ENCODE measurements at regions not wholly inside any gene's neighbourhood (a gene's known extent, or its start where the extent isn't known, plus 50 kb on each side); places are given as distances from the start of the nearest gene placed in this dataset.
"Not testable (repeated sequence)": the region's sequence is repeated elsewhere in the genome, so short reads cannot be mapped to it uniquely, and the experiment has no call there.

GRCh38 chr2:37760471-37760870 is 89.0 kb upstream of the CDC42EP3 start:
- no peak for TF ChIP-seq POU2F2 (IDR thresholded peaks at IDR 0.05; ENCODE audit: low read depth, low read length)
- TF ChIP-seq SPI1 (IDR thresholded peaks at IDR 0.05; ENCODE audit: low read depth, low read length) = no peak
- no peak for TF ChIP-seq TAF1 (IDR thresholded peaks at IDR 0.05; ENCODE audit: low read depth, low read length)
- DNase-seq (ENCODE audit: insufficient read length, low spot score) = no peak
- FAIRE-seq = no peak

GRCh38 chr2:37762281-37762680 is 90.8 kb upstream of the CDC42EP3 start:
- not testable (repeated sequence) for FAIRE-seq; DNase-seq (ENCODE audit: insufficient read length, low spot score)

- no peak for FAIRE-seq
- DNase-seq (ENCODE audit: insufficient read length, low spot score) = no peak
- TF ChIP-seq POLR2AphosphoS5 (IDR thresholded peaks at IDR 0.05; ENCODE audit: low read depth, low read length) (no peak), POLR2A (IDR thresholded peaks at IDR 0.05; ENCODE audit: low read depth, low read length) (no peak), POU2F2 (IDR thresholded peaks at IDR 0.05; ENCODE audit: low read depth, low read length) (no peak), TAF1 (IDR thresholded peaks at IDR 0.05; ENCODE audit: low read depth, low read length) (no peak), PAX5 (IDR thresholded peaks at IDR 0.05; ENCODE audit: insufficient read depth, low read length, severe bottlenecking) (no peak), SPI1 (IDR thresholded peaks at IDR 0.05; ENCODE audit: low read depth, low read length) (no peak)
Measured at GRCh38 chr2:37764739-37765138, 93.3 kb upstream of the CDC42EP3 start.

GRCh38 chr2:37766106-37766505 is 94.7 kb upstream of the CDC42EP3 start:
- TF ChIP-seq POU2F2 (IDR thresholded peaks at IDR 0.05; ENCODE audit: low read depth, low read length) (no peak), SPI1 (IDR thresholded peaks at IDR 0.05; ENCODE audit: low read depth, low read length) (no peak), PAX5 (IDR thresholded peaks at IDR 0.05; ENCODE audit: insufficient read depth, low read length, severe bottlenecking) (no peak), POLR2A (IDR thresholded peaks at IDR 0.05; ENCODE audit: low read depth, low read length) (no peak), POLR2AphosphoS5 (IDR thresholded peaks at IDR 0.05; ENCODE audit: low read depth, low read length) (no peak), TAF1 (IDR thresholded peaks at IDR 0.05; ENCODE audit: low read depth, low read length) (no peak)
- no peak for FAIRE-seq
- no peak for DNase-seq (ENCODE audit: insufficient read length, low spot score)

GRCh38 chr2:37767046-37767445 is 95.6 kb upstream of the CDC42EP3 start:
- no peak for FAIRE-seq
- TF ChIP-seq POLR2A (IDR thresholded peaks at IDR 0.05; ENCODE audit: low read depth, low read length) (no peak), POLR2AphosphoS5 (IDR thresholded peaks at IDR 0.05; ENCODE audit: low read depth, low read length) (no peak), POU2F2 (IDR thresholded peaks at IDR 0.05; ENCODE audit: low read depth, low read length) (no peak), SPI1 (IDR thresholded peaks at IDR 0.05; ENCODE audit: low read depth, low read length) (no peak), TAF1 (IDR thresholded peaks at IDR 0.05; ENCODE audit: low read depth, low read length) (no peak), PAX5 (IDR thresholded peaks at IDR 0.05; ENCODE audit: insufficient read depth, low read length, severe bottlenecking) (no peak)
- DNase-seq (ENCODE audit: insufficient read length, low spot score) = no peak

- no peak for TF ChIP-seq TAF1 (IDR thresholded peaks at IDR 0.05; ENCODE audit: low read depth, low read length)
- no peak for TF ChIP-seq POLR2A (IDR thresholded peaks at IDR 0.05; ENCODE audit: low read depth, low read length)
- TF ChIP-seq PAX5 (IDR thresholded peaks at IDR 0.05; ENCODE audit: insufficient read depth, low read length, severe bottlenecking) = no peak
- TF ChIP-seq POLR2AphosphoS5 (IDR thresholded peaks at IDR 0.05; ENCODE audit: low read depth, low read length) = no peak
- TF ChIP-seq POU2F2 (IDR thresholded peaks at IDR 0.05; ENCODE audit: low read depth, low read length) = no peak
- TF ChIP-seq SPI1 (IDR thresholded peaks at IDR 0.05; ENCODE audit: low read depth, low read length) = no peak
- no peak for DNase-seq (ENCODE audit: insufficient read length, low spot score)
- no peak for FAIRE-seq
Measured at GRCh38 chr2:37767959-37768925, 96.8 kb upstream of the CDC42EP3 start.

GRCh38 chr2:37769551-37769950 is 98.1 kb upstream of the CDC42EP3 start:
- no peak for FAIRE-seq
- no peak for DNase-seq (ENCODE audit: insufficient read length, low spot score)
- TF ChIP-seq PAX5 (IDR thresholded peaks at IDR 0.05; ENCODE audit: insufficient read depth, low read length, severe bottlenecking) = no peak
- no peak for TF ChIP-seq POU2F2 (IDR thresholded peaks at IDR 0.05; ENCODE audit: low read depth, low read length)
- no peak for TF ChIP-seq POLR2AphosphoS5 (IDR thresholded peaks at IDR 0.05; ENCODE audit: low read depth, low read length)
- no peak for TF ChIP-seq SPI1 (IDR thresholded peaks at IDR 0.05; ENCODE audit: low read depth, low read length)

GRCh38 chr2:37770797-37771196 is 99.4 kb upstream of the CDC42EP3 start:
- DNase-seq (ENCODE audit: insufficient read length, low spot score) (no peak), FAIRE-seq (no peak)
- TF ChIP-seq TAF1 (IDR thresholded peaks at IDR 0.05; ENCODE audit: low read depth, low read length) (no peak), POU2F2 (IDR thresholded peaks at IDR 0.05; ENCODE audit: low read depth, low read length) (no peak), SPI1 (IDR thresholded peaks at IDR 0.05; ENCODE audit: low read depth, low read length) (no peak), POLR2A (IDR thresholded peaks at IDR 0.05; ENCODE audit: low read depth, low read length) (no peak), POLR2AphosphoS5 (IDR thresholded peaks at IDR 0.05; ENCODE audit: low read depth, low read length) (no peak), PAX5 (IDR thresholded peaks at IDR 0.05; ENCODE audit: insufficient read depth, low read length, severe bottlenecking) (no peak)

- TF ChIP-seq PAX5 (IDR thresholded peaks at IDR 0.05; ENCODE audit: insufficient read depth, low read length, severe bottlenecking) (no peak), POU2F2 (IDR thresholded peaks at IDR 0.05; ENCODE audit: low read depth, low read length) (no peak), POLR2A (IDR thresholded peaks at IDR 0.05; ENCODE audit: low read depth, low read length) (no peak), SPI1 (IDR thresholded peaks at IDR 0.05; ENCODE audit: low read depth, low read length) (no peak), TAF1 (IDR thresholded peaks at IDR 0.05; ENCODE audit: low read depth, low read length) (no peak), POLR2AphosphoS5 (IDR thresholded peaks at IDR 0.05; ENCODE audit: low read depth, low read length) (no peak)
- DNase-seq (ENCODE audit: insufficient read length, low spot score) (no peak), FAIRE-seq (no peak)
Measured at GRCh38 chr2:37771600-37772088, 100.2 kb upstream of the CDC42EP3 start.

All from GM12891 (cell line).